IMR-90 (cell line): ENCODE measurements at regions not wholly inside any gene's neighbourhood (a gene's known extent, or its start where the extent isn't known, plus 50 kb on each side); places are given as distances from the start of the nearest gene placed in this dataset.

ENCODE experiments used
- CEBPB ChIP-seq: IDR thresholded peaks from 2 replicates; pipeline ENCODE4 v1.6.1; 2012; ENCODE audit warnings: low read depth, low read length, improper control_type of control experiment
- CHD1 ChIP-seq: IDR thresholded peaks from 2 replicates; pipeline ENCODE4 v1.6.1; 2012; ENCODE audit warnings: low read depth, low read length, improper control_type of control experiment
- CTCF ChIP-seq: conservative IDR thresholded peaks from 2 replicates; pipeline ENCODE4 v1.5.1; 2012; ENCODE audit warnings: mild to moderate bottlenecking, low read depth, low read length, improper control_type of control experiment
- NFE2L2 ChIP-seq: fragments of 150-350 bp; IDR thresholded peaks from 2 replicates; pipeline ENCODE4 v1.6.1; 2016; ENCODE audit warnings: low read depth, mild to moderate bottlenecking, low read length
- POLR2A ChIP-seq: IDR thresholded peaks from 2 replicates; pipeline ENCODE4 v1.6.1; 2012; ENCODE audit warnings: mild to moderate bottlenecking, low read depth, low read length
- RAD21 ChIP-seq: IDR thresholded peaks from 2 replicates; pipeline ENCODE4 v1.6.1; 2012; ENCODE audit warnings: low read length, improper control_type of control experiment
- RFX5 ChIP-seq: IDR thresholded peaks from 2 replicates; pipeline ENCODE4 v1.8.0; 2012; ENCODE audit warnings: low read depth, mild to moderate bottlenecking, low read length, moderate library complexity
- SMC3 ChIP-seq: fragments of 150-350 bp; IDR thresholded peaks from 2 replicates; pipeline ENCODE4 v1.6.1; 2016; ENCODE audit warnings: low read depth, mild to moderate bottlenecking, antibody characterized with exemption, low read length, moderate library complexity

GRCh38 chr13:26872525-26873385, 112.2 kb upstream of the GPR12 start:
- TF ChIP-seq CTCF = peak; percentile 53
- no peak for TF ChIP-seq POLR2A
- peak; percentile 45; the same call in 1 of the 2 replicates for TF ChIP-seq SMC3
- TF ChIP-seq RFX5 = no peak
- TF ChIP-seq RAD21 = peak; percentile 39
- no peak for TF ChIP-seq CHD1
- TF ChIP-seq CEBPB = no peak
- TF ChIP-seq NFE2L2 = no peak
